ENCODE measurements at regions not wholly inside any gene's neighbourhood (a gene's known extent, or its start where the extent isn't known, plus 50 kb on each side); places are given as distances from the start of the nearest gene placed in this dataset.
A peak's percentile ranks its signal among the peaks of the same experiment; 100 is the strongest.

DNA sequence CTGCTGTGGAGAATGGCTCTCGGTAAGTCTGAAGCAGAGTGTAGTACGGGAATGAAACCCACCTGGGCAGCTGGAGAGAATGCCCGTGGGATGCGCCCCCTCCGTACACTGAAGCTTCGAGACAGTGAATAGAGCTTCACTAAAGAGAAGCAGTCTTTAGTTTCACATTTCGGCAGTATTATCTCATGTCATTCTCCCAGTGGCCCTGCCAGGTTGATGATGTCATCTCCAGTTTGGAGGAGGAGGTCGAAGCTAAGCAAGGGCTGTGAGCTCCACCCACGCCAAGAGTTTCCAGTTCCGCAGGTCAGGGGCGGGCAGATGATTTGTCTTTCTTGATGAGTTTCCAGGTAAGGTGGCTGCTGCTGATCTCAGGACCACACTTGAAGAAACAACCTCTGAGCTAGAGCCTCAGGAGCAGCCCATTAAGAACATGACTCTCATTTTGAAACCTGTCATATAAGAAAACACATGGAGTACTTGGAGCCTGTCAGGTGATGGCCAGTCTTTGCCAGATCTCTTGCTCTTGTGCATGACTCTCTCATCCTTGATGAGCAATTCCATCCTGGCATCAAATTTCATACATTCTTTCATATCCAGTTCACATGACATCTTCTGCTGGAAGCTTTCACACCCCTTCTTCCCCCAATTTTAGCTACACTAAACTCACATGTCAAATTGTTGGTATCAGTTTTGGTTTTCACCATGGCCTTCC is 475.0 kb downstream of the RNF144A start:
- DNase-seq, result peak; percentile 9

GRCh38 chr2:7394195-7394594 is 477.0 kb downstream of the RNF144A start:
- no peak for DNase-seq

DNA sequence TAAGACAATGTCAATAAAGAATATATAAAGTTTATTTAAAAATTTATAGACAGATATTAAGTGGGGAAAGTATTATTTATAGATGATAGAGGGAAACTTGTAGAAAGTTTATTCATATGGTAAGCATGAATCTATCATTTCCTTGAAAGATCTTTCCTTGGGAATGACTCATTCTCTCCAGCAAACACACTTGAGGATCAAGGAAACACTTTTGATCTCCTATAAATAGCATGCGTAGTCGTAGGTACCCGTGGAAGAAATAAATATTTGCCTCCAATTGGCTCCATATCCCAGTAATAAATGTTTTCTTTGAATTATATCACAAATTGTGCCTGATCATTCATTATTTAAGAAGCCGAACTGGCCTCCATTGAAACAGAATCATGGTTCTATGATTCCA is 483.4 kb downstream of the RNF144A start:
- DNase-seq, result no peak

- DNase-seq, result no peak
These were observed 486.0 kb downstream of the RNF144A start for GRCh38 chr2:7403092-7403775.

- no peak for DNase-seq
These were observed 488.9 kb downstream of the RNF144A start for GRCh38 chr2:7405861-7406715.

GRCh38 chr2:7407001-7407400 is 489.8 kb downstream of the RNF144A start:
- no peak for DNase-seq

DNA sequence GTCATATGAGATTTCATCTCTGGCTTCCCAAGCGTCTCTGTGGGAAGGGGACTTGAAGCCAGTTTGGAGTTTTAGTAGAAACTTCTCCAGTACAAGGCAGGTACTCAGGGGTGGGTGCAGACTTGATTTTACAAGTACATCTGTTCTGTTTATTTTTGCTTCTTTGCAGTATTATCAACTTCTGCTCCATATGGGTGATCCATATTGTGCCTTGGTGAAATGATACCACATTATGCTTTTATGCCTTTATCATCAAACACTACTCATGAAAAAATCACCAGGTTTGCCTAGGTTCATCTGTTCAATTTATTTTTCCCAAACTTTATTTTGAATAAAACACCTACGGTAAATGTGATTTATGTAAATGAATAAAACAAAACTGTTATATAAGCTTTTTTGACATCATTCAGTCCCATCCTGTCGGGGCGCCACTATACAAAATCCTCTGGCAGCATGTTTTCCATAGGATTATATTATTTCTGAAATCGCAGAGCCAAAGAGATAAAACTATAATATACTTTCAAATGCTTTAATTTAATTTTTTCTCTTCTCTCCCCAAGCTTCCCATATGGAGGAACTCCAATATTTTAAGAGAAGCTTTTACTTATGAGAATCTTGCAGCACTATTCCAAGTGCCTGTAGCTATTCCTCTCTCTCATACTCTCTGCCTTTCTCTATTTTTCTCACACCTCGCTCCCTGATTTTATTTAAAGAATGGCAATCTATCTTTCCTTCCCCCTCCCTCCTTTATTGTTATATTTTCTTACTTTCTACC is 490.9 kb downstream of the RNF144A start:
- no peak for DNase-seq

- DNase-seq, result no peak
These were observed 494.5 kb downstream of the RNF144A start for GRCh38 chr2:7411691-7412090.

GRCh38 chr2:7417845-7418742 is 500.9 kb downstream of the RNF144A start:
- DNase-seq, result no peak

GRCh38 chr2:7419186-7419585 is 502.0 kb downstream of the RNF144A start:
- no peak for DNase-seq

- DNase-seq, result no peak
These were observed 502.7 kb downstream of the RNF144A start for GRCh38 chr2:7419814-7420311.

DNA sequence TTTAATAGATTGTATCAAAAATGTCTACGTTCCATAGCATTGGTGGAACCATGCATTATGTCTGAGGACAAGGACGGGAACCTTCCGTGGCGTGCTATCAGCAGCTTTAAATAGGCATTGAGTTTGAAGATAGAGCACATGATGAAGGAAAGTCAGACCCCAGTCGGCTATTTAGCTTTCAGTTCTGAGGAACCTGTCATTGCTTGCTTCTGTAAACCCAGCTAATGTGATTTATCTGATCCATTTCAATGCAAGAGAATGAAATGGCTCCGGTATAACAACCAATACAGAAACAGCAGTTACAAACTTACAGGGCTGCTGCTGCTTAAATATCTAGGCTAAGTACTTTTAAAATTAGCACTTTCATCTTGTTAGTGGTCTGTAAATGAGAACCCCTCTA is 503.3 kb downstream of the RNF144A start:
- DNase-seq, result no peak

DNA sequence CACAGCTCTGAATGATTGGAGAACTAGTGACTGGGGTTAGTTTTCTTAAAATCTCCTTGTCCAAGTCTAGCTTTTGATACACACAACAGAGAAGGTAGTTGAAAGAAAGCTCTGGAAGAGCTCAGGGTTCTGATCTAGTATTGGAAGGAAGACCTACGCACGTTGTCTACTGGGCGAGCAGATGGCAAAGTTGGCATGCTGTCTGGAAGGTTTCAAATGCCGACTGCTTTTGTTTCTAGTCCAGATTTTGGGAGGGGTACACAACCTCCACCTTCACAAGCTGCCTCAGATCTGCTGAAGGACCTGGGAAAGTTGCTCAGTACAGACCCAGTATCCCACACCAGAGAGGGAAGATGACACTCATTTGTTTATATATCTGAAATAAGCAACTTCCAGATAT is 507.3 kb downstream of the RNF144A start:
- DNase-seq, result no peak

- no peak for DNase-seq
These were observed 510.3 kb downstream of the RNF144A start for GRCh38 chr2:7427293-7428060.

DNA sequence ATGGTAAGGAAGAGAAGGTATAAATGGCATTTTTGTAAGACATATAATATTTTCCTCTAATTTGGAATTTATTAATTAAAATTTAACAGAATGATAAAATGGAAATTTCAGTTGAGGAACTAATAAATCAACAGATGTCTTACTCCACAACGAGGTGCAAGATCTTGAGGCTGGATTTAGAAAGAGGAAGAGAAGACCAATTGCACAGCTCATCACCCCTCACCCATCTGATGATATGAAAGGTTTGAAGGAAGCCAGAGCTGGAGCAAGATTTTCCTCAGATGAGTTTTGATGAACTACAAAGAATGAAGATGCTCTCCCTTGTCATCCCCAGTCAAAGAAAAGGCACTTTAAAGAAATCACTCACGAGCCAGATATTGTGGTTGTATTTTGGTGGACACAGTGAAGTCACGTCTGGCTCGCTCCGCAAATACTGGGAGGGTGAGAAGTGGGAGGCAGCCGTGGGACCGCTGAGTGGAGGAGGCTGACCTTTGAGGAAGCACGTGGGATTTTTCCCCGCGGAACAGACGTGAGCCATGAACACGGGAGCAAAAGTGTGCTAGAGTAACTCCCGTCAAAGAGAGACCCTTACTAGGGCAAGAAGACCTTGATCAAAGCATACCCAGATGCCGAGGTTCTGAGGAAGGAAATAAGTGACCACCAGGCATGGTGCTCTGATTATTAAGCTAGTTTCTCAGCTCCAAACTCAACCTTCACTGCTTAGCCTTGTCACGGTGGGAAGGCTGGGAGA is 511.4 kb downstream of the RNF144A start:
- DNase-seq, result no peak

GRCh38 chr2:7429733-7430132 is 512.5 kb downstream of the RNF144A start:
- DNase-seq, result no peak

- no peak for DNase-seq
These were observed 513.2 kb downstream of the RNF144A start for GRCh38 chr2:7430421-7430868.

DNA sequence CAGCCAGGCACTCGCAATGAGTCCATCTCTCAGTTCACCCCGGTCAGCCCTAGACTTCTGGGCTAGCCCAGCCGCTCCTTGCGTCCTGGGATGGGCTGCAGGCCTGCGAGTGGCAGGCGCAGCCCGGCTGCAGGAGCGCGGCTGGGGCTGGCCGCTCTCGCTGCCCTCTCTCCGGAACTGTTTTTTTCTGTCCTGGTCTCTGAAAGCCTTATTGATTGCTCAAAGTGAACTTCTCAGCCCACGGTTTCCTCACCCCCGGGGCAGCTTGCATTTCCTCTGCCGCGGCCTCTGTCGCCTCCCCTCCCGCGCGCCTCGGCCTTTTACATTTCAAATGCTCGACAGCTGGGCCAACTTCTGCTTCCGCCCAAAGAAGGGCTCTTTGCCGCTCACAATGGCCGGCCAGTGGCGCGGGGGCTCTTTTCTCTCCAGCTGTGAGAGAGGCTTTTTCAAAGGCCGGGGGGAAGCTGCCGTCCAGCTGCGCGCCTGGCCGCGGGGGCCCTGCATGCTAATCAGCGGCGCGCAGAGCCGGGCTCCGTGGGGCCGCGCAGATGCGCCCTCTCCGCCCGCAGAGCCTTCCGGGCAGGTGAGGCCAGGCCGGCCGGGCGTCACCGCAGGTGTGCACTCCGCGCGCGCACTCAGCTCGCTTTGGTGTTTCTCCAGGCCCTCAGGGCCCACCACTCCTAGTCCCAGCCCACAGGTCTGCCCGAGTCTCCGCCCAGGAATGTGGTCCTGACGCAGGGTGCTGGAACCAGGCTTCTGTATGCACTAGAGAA is 513.8 kb downstream of the RNF144A start:
- peak; percentile 76 for DNase-seq

DNA sequence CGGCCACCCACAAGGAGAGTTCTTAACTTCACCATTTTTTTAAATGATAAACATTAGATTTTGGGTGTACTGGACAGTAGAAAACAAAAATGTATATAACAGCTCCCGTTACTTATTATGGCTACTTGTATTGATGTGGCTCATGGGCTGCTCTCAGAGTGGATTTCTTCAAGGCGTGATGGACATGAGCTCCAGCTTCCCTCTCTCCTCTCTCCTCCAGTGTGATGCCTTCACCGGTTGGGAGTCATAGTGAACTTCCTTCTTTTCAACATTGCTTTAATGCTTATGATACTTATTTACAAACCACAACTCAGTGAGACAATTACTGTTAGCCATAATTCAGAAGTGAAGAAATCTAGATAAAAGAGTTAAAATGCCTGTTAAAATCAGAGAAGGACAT is 515.2 kb downstream of the RNF144A start:
- DNase-seq, result no peak
